ENCODE measurements at regions not wholly inside any gene's neighbourhood (a gene's known extent, or its start where the extent isn't known, plus 50 kb on each side); places are given as distances from the start of the nearest gene placed in this dataset.

- TF ChIP-seq EZH2phosphoT487 (IDR thresholded peaks at IDR 0.05; ENCODE audit: low read depth, severe bottlenecking, unreplicated experiment): no peak
- TF ChIP-seq CTCF (IDR thresholded peaks at IDR 0.05; ENCODE audit: poor library complexity): no peak
These were observed 228.7 kb downstream of the DPH6 start for GRCh38 chr15:35317217-35317616.
